GM12873 (cell line): ENCODE measurements at regions not wholly inside any gene's neighbourhood (a gene's known extent, or its start where the extent isn't known, plus 50 kb on each side); places are given as distances from the start of the nearest gene placed in this dataset.

Experiments used
- CTCF ChIP-seq: IDR thresholded peaks from 2 replicates; pipeline ENCODE4 v1.5.1; 2012; ENCODE audit warnings: low read depth, mild to moderate bottlenecking, moderate library complexity, low read length, control low read depth; ENCODE audit not compliant: insufficient read depth; ENCODE audit errors: missing control alignments

GRCh38 chr5:124952079-124952478 lies 205.6 kb upstream of the ZNF608 start:
- TF ChIP-seq CTCF = no peak

- no peak for TF ChIP-seq CTCF
These were observed 206.1 kb upstream of the ZNF608 start for GRCh38 chr5:124952566-124952965.

GRCh38 chr5:124954784-124955183 lies 208.3 kb upstream of the ZNF608 start:
- no peak for TF ChIP-seq CTCF

- TF ChIP-seq CTCF = no peak
These were observed 210.1 kb upstream of the ZNF608 start for GRCh38 chr5:124956471-124957029.

GRCh38 chr5:124957063-124957462 lies 210.6 kb upstream of the ZNF608 start:
- no peak for TF ChIP-seq CTCF

- TF ChIP-seq CTCF = no peak
These were observed 213.8 kb upstream of the ZNF608 start for GRCh38 chr5:124960266-124960665.

GRCh38 chr5:124961521-124961920 lies 215.1 kb upstream of the ZNF608 start:
- TF ChIP-seq CTCF = no peak
